IPS-NIHi7 (cell line): ENCODE measurements at regions not wholly inside any gene's neighbourhood (a gene's known extent, or its start where the extent isn't known, plus 50 kb on each side); places are given as distances from the start of the nearest gene placed in this dataset.
"Not testable (repeated sequence)": the region's sequence is repeated elsewhere in the genome, so short reads cannot be mapped to it uniquely, and the experiment has no call there.

ENCODE experiments used
- DNase-seq: peaks from one replicate; pipeline ENCODE4 v3.0.0; 2012; ENCODE audit warnings: mixed read lengths; ENCODE audit errors: extremely low spot score

DNA sequence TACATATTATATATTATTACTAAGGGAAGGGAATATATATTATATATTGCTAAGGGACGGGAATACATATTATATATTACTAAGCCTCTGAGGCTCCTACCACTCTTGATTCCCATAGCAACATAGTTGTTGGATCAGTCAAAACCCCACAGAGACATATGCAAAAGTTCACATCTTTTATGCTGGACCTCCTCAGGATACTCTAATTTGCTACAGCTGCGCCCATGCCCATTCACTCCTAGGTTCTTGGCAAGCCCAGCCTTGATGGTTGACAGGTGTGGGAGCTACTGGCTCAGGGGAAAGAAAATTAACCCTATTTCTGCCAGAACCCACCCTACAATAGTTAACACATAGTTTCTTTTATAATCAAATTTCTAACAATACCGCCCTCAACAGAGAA is 752.2 kb downstream of the TTLL7 start:
- not testable (repeated sequence) for DNase-seq

DNA sequence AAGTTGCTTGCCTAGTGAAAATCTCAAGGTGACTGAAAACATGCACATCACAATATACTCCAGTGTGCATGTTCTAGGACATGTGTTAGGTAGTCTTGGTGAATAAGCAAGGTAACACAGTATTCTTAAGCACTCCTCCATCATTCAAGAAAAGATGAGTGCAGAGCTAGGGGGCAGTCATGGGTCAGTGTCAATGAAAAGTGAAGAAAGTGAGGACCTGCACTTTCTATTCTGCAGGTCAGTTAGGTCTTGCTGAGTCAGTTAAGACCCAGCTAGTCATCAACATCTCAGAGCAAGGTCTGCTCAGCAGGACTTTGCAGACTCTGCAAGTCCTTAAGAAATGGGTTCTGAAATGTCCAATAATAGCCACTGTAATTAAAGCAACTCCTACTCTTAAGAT is 754.1 kb downstream of the TTLL7 start:
- DNase-seq, result peak; percentile 7

DNA sequence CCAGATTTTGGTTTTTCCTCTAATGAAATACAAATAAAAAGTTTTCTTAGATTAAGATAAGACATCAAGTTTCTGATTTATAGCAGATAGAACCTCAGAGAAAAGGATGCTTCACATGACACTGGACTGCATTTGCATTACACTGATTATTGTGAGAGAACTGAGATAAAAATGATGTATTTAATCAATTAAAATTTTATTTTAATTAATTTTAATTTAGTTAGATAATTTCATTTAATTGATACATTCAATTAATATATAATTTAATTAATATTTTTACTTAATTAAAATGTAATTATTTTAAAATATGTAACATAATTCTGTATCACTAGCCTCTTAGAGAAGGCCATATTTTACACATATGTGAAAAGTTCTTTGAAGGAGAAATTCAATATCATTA is 759.4 kb downstream of the TTLL7 start:
- not testable (repeated sequence) for DNase-seq

DNA sequence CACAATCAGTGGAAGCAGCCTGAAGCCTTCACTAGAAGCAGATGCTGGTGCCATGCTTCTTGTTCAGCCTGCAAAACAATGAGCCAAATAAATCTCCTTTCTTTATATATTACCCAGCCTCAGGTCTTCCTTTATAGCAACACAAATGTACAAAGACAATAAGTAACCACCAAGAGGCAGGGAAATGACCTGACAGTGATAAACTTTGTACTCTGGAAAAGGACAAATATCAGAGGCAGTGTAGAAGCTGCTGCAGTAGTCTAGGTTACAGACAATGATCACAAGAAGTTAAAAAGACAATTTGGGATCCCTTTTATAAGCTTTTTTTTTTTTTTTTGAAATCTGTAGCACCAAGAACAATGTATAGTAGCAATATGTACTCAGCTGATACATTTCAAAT is 760.3 kb downstream of the TTLL7 start:
- not testable (repeated sequence) for DNase-seq

- DNase-seq, result not testable (repeated sequence)
Measured at GRCh38 chr1:83219788-83220187, 779.1 kb downstream of the TTLL7 start.

GRCh38 chr1:83218036-83218716 is 780.8 kb downstream of the TTLL7 start:
- DNase-seq, result not testable (repeated sequence)

GRCh38 chr1:83214317-83214716 is 784.6 kb downstream of the TTLL7 start:
- not testable (repeated sequence) for DNase-seq

DNA sequence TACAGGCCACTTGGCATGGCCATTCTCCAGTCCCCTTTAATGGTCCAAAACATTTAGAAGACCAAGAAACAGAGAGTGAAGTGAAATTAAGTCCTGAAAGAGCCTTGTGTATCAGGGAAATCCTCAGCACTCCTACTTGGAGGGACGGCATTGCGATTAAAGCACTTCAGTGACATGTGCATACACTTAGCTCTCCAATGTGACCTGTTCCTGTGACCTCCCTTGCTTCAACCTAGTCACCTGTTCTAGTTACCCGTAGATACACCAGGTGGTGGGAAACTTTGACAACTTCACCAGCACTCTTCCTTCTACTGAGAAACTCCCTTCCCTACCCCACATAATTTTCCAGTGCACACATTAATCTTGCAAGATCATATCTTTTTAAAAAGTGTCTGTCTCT is 785.3 kb downstream of the TTLL7 start:
- not testable (repeated sequence) for DNase-seq

DNA sequence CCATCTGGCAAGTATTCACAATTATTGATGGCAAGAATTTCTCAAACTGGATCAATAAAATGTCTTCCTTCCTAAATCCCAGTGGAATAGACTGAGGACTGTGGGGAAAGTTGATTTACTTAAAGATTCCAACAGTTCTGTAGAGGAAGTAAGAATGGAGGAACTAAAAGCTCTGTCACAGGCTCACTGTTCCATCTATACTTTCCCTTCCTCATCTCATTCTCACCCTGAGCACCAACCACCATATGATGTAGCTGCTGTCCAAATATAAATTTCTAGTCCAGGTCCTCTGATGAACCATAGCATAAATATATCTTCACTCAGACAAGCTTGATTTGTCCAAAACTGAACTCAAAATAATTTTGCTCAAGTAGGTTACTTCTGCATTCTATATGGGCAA is 786.9 kb downstream of the TTLL7 start:
- not testable (repeated sequence) for DNase-seq

DNA sequence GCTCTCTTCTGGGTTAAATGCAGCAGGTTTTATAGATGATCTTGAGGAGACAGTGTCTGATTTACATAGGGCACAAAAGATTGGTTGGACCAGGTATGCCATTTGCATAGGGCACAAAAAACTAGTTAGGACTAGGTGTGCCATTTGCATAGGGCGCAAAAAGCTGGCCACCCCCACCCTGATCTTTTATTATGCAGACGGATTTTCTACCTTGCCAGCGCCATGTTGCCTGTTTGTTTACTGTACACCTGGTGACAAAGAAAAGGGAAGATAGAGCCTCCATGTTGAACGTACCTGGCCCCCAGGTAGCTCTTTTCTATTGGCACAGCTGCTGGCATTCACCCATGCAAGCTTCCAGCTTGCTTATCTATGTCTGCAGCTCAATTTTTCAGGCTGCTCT is 790.4 kb downstream of the TTLL7 start:
- not testable (repeated sequence) for DNase-seq

DNA sequence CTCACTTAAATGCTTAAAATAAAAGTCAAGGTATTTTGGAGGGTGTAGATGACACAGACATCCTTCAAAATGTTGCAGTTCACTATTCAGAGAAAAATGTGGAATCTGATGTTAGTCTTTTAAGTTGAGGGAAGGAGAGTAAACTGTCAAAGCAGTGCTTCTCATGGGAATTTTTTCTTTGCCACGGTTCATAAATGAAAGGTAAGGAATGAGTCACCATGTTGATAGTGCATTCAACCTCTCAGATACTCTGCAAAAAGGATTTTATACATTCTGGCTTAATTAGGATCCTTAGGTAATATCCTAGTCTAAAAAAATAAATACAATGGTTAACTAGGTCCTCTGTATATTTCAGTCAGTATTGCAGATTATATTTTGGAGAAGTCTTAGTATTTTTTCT is 804.3 kb downstream of the TTLL7 start:
- DNase-seq, result not testable (repeated sequence)

DNA sequence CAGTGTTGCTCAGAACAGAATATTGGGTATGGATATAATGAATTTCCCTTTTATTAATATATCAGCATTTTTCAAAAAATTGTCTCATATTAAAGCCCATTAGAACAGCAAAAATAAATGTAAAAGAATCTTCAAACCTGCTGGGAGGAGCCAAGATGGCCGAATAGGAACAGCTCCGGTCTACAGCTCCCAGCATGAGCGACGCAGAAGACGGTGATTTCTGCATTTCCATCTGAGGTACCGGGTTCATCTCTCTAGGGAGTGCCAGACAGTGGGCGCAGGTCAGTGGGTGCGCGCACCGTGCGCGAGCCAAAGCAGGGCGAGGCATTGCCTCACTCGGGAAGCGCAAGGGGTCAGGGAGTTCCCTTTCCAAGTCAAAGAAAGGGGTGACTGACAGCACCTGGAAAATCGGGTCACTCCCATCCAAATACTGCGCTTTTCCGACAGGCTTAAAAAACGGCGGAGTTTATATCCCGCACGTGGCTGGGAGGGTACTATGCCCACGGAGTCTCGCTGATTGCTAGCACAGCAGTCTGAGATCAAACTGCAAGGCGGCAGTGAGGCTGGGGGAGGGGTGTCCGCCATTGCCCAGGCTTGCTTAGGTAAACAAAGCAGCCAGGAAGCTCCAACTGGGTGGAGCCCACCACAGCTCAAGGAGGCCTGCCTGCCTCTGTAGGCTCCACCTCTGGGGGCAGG is 816.8 kb downstream of the TTLL7 start:
- DNase-seq, result not testable (repeated sequence)

DNA sequence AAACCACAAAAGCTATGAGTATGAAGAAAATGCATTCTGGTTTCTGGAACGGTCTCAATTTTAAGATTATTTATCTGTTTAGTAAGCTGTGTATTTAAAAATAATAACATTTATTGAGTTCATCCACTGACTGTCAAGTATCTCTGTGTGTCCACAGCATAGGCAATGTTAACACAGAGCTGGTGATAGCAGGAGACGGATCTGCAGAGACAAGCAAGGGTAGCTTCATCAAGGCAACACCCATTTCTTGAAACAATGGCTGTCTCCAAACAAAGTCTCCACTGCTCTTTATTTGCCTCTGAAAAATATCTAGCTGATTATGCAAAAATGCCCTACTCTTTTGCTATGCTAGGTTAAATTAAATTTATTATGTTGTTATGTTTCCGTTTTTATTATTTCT is 818.3 kb downstream of the TTLL7 start:
- DNase-seq, result not testable (repeated sequence)

DNA sequence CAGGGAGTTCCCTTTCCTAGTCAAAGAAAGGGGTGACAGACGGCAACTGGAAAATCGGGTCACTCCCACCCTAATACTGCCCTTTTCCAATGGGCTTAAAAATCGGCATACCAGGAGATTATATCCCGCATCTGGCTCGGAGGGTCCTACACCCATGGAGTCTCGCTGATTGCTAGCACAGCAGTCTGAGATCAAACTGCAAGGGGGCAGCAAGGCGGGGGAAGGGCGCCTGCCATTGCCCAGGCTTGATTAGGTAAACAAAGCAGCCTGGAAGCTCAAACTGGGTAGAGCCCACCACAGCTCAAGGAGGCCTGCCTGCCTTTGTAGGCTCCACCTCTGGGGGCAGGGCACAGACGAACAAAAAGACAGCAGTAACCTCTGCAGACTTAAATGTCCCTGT is 831.3 kb downstream of the TTLL7 start:
- not testable (repeated sequence) for DNase-seq

GRCh38 chr1:83163879-83164475 is 835.0 kb downstream of the TTLL7 start:
- not testable (repeated sequence) for DNase-seq

- not testable (repeated sequence) for DNase-seq
Measured at GRCh38 chr1:83158924-83159323, 840.0 kb downstream of the TTLL7 start.

- not testable (repeated sequence) for DNase-seq
Measured at GRCh38 chr1:83154306-83154705, 844.6 kb downstream of the TTLL7 start.

- DNase-seq, result not testable (repeated sequence)
Measured at GRCh38 chr1:83151167-83151898, 847.6 kb downstream of the TTLL7 start.

DNA sequence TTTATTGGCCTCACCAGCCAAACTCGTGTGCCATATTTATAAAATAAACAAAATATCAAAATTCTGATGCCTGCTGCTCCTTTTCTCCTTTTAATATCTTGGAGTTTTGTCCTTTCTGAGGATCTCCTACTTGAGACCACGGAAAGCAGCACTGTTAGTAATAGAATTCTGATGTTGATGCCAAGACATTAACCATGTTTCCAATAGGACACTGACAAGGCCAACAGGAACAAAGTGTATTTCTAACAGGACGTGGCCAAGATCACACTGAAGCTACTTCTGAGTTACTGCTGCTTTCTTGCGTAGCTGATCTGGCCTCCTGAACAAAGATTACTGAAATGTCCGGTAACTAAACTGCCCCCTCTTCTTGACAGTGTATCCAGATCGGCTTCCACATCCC is 848.5 kb downstream of the TTLL7 start:
- not testable (repeated sequence) for DNase-seq

- DNase-seq, result not testable (repeated sequence)
Measured at GRCh38 chr1:83145820-83146219, 853.1 kb downstream of the TTLL7 start.

- DNase-seq, result not testable (repeated sequence)
Measured at GRCh38 chr1:83142802-83143201, 856.1 kb downstream of the TTLL7 start.

- not testable (repeated sequence) for DNase-seq
Measured at GRCh38 chr1:83135524-83136157, 863.3 kb downstream of the TTLL7 start.
